ENCODE measurements at regions not wholly inside any gene's neighbourhood (a gene's known extent, or its start where the extent isn't known, plus 50 kb on each side); places are given as distances from the start of the nearest gene placed in this dataset.
"Not testable (repeated sequence)": the region's sequence is repeated elsewhere in the genome, so short reads cannot be mapped to it uniquely, and the experiment has no call there.

- DNase-seq = no peak
Observed at GRCh38 chr13:60881507-60881906, 484.5 kb downstream of the TDRD3 start.

DNA sequence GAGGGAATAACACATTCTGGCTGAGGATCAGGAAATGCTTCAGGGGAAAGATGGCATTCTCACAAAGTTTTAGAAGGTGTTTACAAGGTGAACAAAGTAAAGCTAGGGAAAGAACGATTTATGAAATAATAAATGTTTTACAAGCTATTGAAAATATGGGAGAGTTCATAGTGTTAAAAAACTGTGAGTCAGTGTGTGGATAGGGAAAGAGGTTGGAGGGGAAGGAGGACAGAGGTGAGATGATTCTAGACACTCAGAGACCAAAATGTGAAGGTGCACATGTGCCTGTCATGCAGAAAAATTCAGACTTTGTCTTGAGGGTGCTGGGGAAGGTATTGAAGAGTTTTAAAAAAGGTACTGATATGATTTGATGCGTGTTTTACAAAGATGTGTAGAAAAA lies 476.1 kb downstream of the TDRD3 start:
- DNase-seq = no peak

GRCh38 chr13:60869941-60870613 lies 473.1 kb downstream of the TDRD3 start:
- DNase-seq = no peak

DNA sequence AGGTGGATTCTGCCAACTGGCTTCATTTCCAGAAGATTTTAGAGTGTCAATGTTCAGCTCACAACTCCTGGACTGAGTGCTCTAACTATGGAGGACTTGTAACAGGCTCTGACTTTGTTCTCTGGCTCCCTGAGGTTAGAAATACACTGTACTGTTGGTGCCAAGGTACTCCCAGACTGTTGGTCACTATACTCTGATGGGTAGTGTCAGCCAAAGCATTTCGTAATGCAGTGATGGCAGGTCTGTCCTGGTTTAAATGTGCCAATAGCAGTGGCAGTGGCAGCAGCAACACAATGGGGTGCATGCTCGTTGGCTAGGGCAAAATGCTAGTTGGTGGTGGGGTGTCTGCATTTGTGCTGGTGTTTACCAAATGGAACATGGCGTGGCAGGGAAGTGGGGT lies 472.2 kb downstream of the TDRD3 start:
- DNase-seq = no peak

DNA sequence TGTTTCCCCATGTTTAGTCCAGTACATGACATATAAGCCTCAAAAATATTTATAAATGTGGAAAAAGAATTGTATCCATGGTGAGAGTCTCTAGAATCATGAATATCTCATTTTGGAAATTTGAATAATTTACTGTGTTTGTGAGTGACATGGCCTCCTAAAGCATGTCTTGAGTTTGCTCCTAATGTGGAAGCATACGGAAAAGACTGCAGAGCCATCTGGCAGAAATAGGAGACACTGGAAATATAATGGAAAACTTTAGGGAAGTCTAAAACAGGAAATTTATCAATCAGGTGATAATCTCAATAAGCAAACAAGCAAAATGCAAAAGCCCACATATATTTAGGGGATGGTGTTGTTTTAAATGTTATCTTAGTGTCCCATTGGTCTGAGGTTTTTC lies 465.0 kb downstream of the TDRD3 start:
- DNase-seq = no peak

- DNase-seq = no peak
Observed at GRCh38 chr13:60857698-60858097, 460.7 kb downstream of the TDRD3 start.

DNA sequence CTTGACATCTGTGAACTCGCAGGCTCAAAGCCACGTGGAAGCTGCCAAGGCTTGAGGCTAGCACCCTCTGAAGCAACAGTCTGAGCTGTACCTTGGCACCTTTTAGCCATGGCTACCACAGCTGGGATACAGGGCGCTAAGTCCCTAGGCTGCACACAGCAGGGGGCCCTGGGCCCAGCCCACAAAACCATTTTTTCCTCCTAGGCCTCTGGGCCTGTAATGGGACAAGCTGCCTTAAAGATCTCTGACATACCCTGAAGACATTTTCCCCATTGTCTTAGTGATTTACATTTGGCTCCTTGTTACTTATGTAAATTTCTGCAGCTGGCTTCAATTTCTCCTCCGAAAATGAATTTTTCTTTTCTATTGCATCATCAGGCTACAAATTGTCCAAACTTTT lies 455.9 kb downstream of the TDRD3 start:
- DNase-seq = no peak

- no peak for DNase-seq
Observed at GRCh38 chr13:60851378-60851777, 454.4 kb downstream of the TDRD3 start.

DNA sequence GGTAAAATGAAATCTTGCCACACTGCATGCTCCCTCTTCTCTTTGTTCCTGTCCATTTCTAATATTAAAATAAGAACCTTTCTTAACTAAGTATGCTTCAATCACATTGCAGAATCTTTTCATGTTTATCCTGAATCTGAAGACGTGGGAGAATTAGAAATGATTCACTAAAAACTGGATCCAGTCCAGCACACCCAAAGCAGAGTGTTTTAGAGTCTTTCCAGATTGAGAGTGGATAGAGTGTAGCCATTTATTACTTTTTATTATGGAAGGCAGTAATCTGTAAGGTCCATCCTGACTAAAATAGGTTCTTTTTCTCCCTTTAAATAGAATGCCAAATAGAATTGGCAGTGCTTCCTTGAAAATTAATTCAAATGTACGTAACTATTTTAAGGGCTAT lies 453.5 kb downstream of the TDRD3 start:
- no peak for DNase-seq

- no peak for DNase-seq
Observed at GRCh38 chr13:60838581-60838980, 441.6 kb downstream of the TDRD3 start.

DNA sequence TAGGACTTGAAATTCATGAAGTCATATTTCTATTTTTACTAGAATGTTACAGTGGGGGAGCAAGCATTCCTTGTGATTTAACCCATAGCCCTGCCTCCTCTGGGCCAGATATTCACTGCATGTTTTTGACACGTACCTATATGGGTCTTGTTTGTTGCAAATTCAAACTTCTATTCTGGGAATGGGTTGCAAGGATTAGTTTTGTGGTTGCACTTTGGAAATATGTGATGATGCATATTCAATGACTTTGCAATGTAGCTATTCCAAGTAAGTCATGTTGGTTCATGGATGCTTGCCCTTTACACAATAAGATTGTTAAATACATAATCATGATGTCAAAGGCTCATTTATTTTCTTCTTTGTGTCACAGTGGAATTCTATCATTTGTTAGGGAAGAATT lies 440.8 kb downstream of the TDRD3 start:
- no peak for DNase-seq

DNA sequence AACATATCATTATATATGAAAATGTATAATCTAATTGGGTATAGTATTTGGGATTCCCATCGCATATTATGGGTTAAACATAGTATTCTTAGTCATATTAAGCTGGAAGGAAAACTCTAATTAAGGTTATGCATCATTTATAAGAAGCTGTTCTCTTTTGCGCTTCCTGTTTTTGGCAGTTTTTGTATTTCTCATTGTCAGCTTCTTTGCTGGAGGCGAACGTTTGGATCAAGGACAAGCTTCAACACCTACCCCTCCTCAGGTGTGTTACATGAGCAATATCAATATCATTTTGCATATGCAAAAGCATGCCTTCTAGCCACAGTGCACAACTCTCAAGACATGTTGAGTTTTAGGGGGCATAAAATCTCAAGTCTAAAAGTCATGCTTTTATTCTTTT lies 439.8 kb downstream of the TDRD3 start:
- DNase-seq = no peak

DNA sequence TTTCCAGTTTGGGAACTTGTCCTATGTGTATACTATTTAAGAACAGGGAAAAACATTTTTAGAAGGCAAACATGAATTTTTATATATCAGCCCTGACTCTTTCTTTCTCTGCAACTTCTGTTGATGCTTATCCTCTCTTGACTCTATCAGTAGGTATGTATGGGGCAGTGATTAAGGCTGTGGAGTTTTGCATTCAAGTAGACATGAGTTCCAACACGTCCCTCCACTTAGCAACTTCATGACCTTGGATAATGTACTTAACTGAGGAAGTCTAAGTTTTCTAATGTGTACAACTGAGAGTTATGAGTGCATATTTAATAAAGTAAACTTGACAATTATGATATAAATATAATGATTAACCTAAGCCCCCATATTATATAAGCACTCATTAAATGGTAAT lies 414.6 kb downstream of the TDRD3 start:
- no peak for DNase-seq

- DNase-seq = not testable (repeated sequence)
Observed at GRCh38 chr13:60805640-60806039, 408.6 kb downstream of the TDRD3 start.

DNA sequence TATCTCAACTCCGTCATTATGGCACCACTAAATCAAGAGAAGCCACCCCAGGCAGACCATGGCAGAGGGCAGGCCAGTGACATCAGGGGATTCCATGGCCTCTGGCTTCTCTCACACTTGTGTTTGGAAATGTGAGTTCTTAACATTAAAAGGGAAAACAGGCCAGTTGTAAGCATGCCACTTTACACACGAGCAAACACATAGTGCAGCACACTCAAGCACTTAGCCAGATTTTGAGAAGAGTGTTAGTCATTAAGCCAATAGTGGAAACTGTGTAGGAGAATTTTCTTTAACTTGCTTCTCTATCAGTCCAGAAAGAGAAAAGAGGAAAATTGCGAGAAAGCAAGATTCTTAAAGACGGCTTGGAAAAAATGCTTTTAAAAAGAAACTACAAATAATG lies 401.5 kb downstream of the TDRD3 start:
- no peak for DNase-seq

DNA sequence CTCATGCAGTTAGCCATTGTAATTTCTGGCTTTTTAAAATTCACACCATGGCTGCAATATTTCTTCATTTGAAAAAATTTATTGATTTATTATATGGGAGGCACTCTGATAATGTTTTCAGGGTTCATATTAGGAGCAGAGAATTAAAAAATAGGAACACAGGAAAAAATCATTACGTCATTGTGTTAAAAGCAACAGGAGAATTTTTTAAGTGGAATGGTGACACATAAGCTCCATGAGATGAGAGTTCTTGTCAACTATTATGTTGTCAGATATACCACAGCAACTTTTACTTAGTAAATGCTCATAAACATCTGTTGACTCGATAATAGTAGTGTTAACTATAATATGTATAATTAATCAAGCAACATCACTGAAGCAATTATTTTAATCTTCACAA lies 400.1 kb downstream of the TDRD3 start:
- no peak for DNase-seq

- no peak for DNase-seq
Observed at GRCh38 chr13:60794751-60795150, 397.7 kb downstream of the TDRD3 start.

GRCh38 chr13:60790620-60791019 lies 393.6 kb downstream of the TDRD3 start:
- no peak for DNase-seq

DNA sequence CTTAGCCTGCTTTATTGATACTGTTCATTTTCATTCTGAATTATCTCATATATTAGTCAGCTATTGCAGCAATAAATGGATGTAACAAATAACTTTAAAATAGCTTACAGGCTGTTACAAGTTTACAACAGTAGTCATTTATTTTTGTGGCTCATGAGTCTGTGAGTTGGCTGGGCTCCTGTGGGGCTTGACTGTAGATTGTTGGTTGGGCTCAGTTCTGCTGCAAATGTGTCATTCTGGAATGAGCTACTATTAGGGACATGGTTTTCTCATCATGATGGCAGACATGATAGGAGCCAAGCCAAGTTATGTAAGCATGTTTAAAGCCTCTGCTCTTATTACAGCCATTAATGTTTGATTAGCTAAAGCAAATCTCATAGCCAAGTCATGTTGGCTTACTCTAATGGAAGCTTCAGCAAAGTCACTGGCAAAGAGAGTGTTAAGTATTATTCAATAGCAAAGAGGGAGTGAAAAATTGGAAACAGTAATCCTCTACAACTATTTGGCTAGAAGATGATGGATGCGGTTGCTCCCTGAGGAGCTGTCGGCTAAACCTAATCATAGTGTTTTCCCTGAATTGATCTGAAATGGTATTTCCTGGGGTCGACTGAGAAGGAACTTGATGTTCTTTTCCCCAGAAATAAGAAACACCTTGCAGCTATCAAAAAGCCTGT lies 391.3 kb downstream of the TDRD3 start:
- no peak for DNase-seq

GRCh38 chr13:60787083-60787482 lies 390.1 kb downstream of the TDRD3 start:
- no peak for DNase-seq

GRCh38 chr13:60772726-60773125 lies 375.7 kb downstream of the TDRD3 start:
- no peak for DNase-seq

DNA sequence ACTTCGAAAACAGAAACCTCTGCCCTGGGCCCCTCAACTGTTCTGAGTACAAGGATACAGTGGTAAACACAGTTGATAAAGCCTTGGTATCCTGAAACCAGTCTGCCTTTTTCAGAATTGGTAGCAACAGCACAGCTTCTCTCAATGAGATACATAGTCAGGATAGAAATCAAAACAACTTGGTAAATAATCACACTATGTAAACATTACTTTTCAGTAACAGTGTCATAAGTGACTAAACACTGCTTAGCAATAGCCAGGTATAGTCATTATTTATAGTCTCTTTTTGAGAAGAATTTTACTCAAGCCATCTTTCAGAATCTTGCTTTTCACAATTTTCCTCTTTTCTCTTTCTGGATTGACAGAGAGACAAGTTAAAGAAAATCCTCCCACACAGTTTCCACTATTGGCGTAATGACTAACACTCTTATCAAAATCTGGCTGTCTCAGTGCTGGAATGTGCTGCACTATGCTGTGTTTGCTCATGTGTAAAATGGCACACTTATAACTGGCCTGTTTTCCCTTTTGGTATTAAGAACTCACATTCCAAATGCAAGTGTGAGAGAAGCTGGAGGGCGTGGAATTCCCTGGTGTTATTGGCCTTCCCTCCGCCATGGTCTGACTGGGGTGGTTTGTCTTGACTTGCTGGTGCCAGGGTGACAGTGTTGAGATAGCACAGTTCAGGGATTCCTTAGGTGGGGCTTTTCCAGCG lies 368.8 kb downstream of the TDRD3 start:
- DNase-seq = no peak

GRCh38 chr13:60759499-60759898 lies 362.5 kb downstream of the TDRD3 start:
- no peak for DNase-seq

DNA sequence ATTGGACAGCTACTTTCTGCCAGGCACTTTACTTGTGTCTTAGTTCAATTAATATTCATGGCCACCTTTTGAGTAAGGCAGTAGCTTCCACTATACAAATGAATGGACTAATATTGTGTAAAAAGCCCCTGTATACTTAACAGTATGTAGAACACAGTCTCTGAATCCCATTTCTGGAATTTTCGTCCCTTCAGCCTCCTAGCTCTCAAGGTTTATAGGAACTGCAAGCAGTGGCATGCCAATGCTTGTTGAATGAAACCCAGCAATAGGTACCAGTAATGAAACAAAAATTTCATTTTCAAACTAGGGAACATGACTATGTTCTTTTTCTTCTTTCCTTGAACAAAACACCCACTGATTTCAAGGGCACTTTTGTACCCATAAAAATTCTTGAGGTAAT lies 361.6 kb downstream of the TDRD3 start:
- no peak for DNase-seq
